HL-60 (cell line): ENCODE measurements at regions not wholly inside any gene's neighbourhood (a gene's known extent, or its start where the extent isn't known, plus 50 kb on each side); places are given as distances from the start of the nearest gene placed in this dataset.

Source experiments
- DNase-seq, 2 experiments: peaks; one replicate each; pipeline ENCODE4 v3.0.0-alpha.2; 2010 to 2020; ENCODE audit warnings: low read depth in 1 of 2, low spot score in 1 of 2
- H3K27ac ChIP-seq: fragments of 250-450 bp; sonication (Bioruptor Pico); replicated peaks from 2 replicates; pipeline ENCODE4 v1.5.1; 2020; ENCODE audit warnings: mild to moderate bottlenecking, moderate library complexity
- H3K27me3 ChIP-seq: fragments of 250-450 bp; sonication (Bioruptor Pico); 2 replicates; pipeline ENCODE4 v1.5.1; 2021; ENCODE audit warnings: mild to moderate bottlenecking, moderate library complexity; ENCODE audit not compliant: insufficient read depth, poor library complexity, severe bottlenecking
- H3K4me3 ChIP-seq: replicated peaks from 2 replicates; pipeline ENCODE4 v1.5.1; 2011; ENCODE audit warnings: mild to moderate bottlenecking, control low read depth, low read length; ENCODE audit not compliant: insufficient read depth
- CTCF ChIP-seq: IDR thresholded peaks from one replicate; pipeline ENCODE4 v1.5.1; 2011; ENCODE audit warnings: low read length, control low read depth, inconsistent platforms; ENCODE audit not compliant: insufficient read depth
- GABPA ChIP-seq: IDR thresholded peaks from 2 replicates; pipeline ENCODE4 v1.6.1; 2012; ENCODE audit warnings: low read depth
- POLR2AphosphoS5 ChIP-seq: IDR thresholded peaks from 2 replicates; pipeline ENCODE4 v1.6.1; 2012; ENCODE audit warnings: low read depth
- REST ChIP-seq: IDR thresholded peaks from 2 replicates; pipeline ENCODE4 v1.6.1; 2012; ENCODE audit warnings: low read depth; ENCODE audit not compliant: insufficient replicate concordance
- SPI1 ChIP-seq: IDR thresholded peaks from 2 replicates; pipeline ENCODE4 v1.6.1; 2012; ENCODE audit warnings: low read depth, mild to moderate bottlenecking, borderline replicate concordance

GRCh38 chr1:112308716-112309115 is 87.3 kb upstream of the CTTNBP2NL start:
- DNase-seq, result no peak
- Histone ChIP-seq H3K27ac (no peak overlapping the region), H3K4me3 (no peak overlapping the region), H3K27me3 (no peaks in the 10 kb centered on the region)
- TF ChIP-seq GABPA (no peak), REST (no peak), CTCF (no peak), SPI1 (no peak), POLR2AphosphoS5 (no peak)

- TF ChIP-seq SPI1, result no peak
- no peak for TF ChIP-seq POLR2AphosphoS5
- no peak for TF ChIP-seq REST
- TF ChIP-seq GABPA, result no peak
- no peak for TF ChIP-seq CTCF
- H3K27me3 ChIP-seq, result no peaks in the 10 kb centered on the region
Measured at GRCh38 chr1:112309499-112309898, 86.5 kb upstream of the CTTNBP2NL start.

GRCh38 chr1:112312315-112312714 is 83.7 kb upstream of the CTTNBP2NL start:
- DNase-seq, result no peak

More at GRCh38 chr1:112309499-112309898, 86.5 kb upstream of the CTTNBP2NL start:
- H3K27ac ChIP-seq, result no peak overlapping the region
- DNase-seq, result no peak
- H3K4me3 ChIP-seq, result no peak overlapping the region

More at GRCh38 chr1:112312315-112312714, 83.7 kb upstream of the CTTNBP2NL start:
- Histone ChIP-seq H3K27me3 (no peaks in the 10 kb centered on the region), H3K4me3 (no peak overlapping the region), H3K27ac (no peak overlapping the region)
- TF ChIP-seq GABPA, result no peak
- no peak for TF ChIP-seq SPI1
- no peak for TF ChIP-seq REST
- TF ChIP-seq CTCF, result no peak
- TF ChIP-seq POLR2AphosphoS5, result no peak
